ENCODE measurements at regions not wholly inside any gene's neighbourhood (a gene's known extent, or its start where the extent isn't known, plus 50 kb on each side); places are given as distances from the start of the nearest gene placed in this dataset.

- DNase-seq = no peak
These were observed 206.5 kb upstream of the PPP2R2D start for GRCh38 chr10:131694168-131694780.

- DNase-seq = no peak
These were observed 205.9 kb upstream of the PPP2R2D start for GRCh38 chr10:131694781-131695495.

- DNase-seq = no peak
These were observed 205.2 kb upstream of the PPP2R2D start for GRCh38 chr10:131695496-131696165.

GRCh38 chr10:131697476-131698128, 203.2 kb upstream of the PPP2R2D start:
- DNase-seq = no peak

- no peak for DNase-seq
These were observed 202.6 kb upstream of the PPP2R2D start for GRCh38 chr10:131698232-131698631.

GRCh38 chr10:131698986-131699385, 201.8 kb upstream of the PPP2R2D start:
- DNase-seq = no peak

GRCh38 chr10:131700032-131700431, 200.8 kb upstream of the PPP2R2D start:
- DNase-seq = no peak

GRCh38 chr10:131700506-131700905, 200.3 kb upstream of the PPP2R2D start:
- DNase-seq = no peak

- no peak for DNase-seq
These were observed 199.5 kb upstream of the PPP2R2D start for GRCh38 chr10:131701131-131701947.

GRCh38 chr10:131702531-131703356, 198.1 kb upstream of the PPP2R2D start:
- no peak for DNase-seq

- no peak for DNase-seq
These were observed 197.3 kb upstream of the PPP2R2D start for GRCh38 chr10:131703541-131703940.

GRCh38 chr10:131703941-131704340, 196.9 kb upstream of the PPP2R2D start:
- DNase-seq = no peak

GRCh38 chr10:131706476-131706875, 194.3 kb upstream of the PPP2R2D start:
- DNase-seq = no peak

GRCh38 chr10:131706952-131707351, 193.9 kb upstream of the PPP2R2D start:
- DNase-seq = no peak

- DNase-seq = no peak
These were observed 192.5 kb upstream of the PPP2R2D start for GRCh38 chr10:131708225-131708880.

GRCh38 chr10:131710142-131710861, 190.5 kb upstream of the PPP2R2D start:
- DNase-seq = no peak

GRCh38 chr10:131722121-131722520, 178.7 kb upstream of the PPP2R2D start:
- no peak for DNase-seq

GRCh38 chr10:131722525-131723264, 178.1 kb upstream of the PPP2R2D start:
- no peak for DNase-seq

GRCh38 chr10:131723297-131724168, 177.3 kb upstream of the PPP2R2D start:
- no peak for DNase-seq
